ENCODE measurements at regions not wholly inside any gene's neighbourhood (a gene's known extent, or its start where the extent isn't known, plus 50 kb on each side); places are given as distances from the start of the nearest gene placed in this dataset.
"Not testable (repeated sequence)": the region's sequence is repeated elsewhere in the genome, so short reads cannot be mapped to it uniquely, and the experiment has no call there.

GRCh38 chr12:83954071-83954789 lies 958.4 kb downstream of the SLC6A15 start:
- DNase-seq: peak in 1 of 56 donors; percentile 5

- DNase-seq: no peak
Observed at GRCh38 chr12:83945871-83946270, 966.7 kb downstream of the SLC6A15 start.

- no peak for DNase-seq
Observed at GRCh38 chr12:83939718-83940117, 972.9 kb downstream of the SLC6A15 start.

- DNase-seq: no peak
Observed at GRCh38 chr12:83933615-83934014, 979.0 kb downstream of the SLC6A15 start.

- no peak for DNase-seq
Observed at GRCh38 chr12:83932011-83932410, 980.6 kb downstream of the SLC6A15 start.

DNA sequence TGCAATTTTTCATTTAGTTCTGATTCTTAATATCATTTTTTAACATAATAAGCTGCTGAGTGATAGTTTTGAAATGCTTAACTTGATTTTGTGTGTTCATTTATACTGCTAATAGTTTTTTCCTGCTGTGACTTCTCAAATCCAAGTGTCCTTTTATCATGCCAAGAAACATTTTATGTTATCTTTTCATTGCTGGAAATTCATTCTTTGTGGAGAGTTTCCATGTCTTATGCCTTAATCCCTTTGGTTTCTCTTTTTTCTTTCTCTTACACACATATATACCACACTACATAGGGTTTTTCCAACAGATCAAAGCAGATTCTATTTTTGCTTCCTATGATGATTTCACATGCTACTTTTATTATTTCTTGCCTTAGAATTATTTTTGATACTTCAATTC lies 981.1 kb downstream of the SLC6A15 start:
- no peak for DNase-seq

DNA sequence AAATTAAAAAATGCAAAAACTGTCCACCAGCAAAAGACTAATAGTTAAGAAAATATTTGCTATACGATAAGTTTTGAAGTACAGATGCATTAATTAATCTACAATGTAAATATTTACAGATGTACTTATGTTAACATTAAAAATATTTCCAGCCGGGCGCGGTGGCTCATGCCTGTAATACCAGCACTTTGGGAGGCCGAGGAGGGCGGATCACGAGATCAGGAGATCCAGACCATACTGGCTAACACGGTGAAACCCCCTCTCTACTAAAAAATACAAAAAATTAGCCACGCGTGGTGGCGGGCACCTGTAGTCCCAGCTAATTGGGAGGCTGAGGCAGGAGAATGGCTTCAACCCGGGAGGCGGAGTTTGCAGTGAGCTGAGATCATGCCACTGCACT lies 982.8 kb downstream of the SLC6A15 start:
- DNase-seq: not testable (repeated sequence)

GRCh38 chr12:83920821-83921547 lies 991.6 kb downstream of the SLC6A15 start:
- no peak for DNase-seq

- DNase-seq: no peak
Observed at GRCh38 chr12:83919081-83919480, 993.5 kb downstream of the SLC6A15 start.

GRCh38 chr12:83904175-83904574 lies 1008.4 kb downstream of the SLC6A15 start:
- DNase-seq: no peak

DNA sequence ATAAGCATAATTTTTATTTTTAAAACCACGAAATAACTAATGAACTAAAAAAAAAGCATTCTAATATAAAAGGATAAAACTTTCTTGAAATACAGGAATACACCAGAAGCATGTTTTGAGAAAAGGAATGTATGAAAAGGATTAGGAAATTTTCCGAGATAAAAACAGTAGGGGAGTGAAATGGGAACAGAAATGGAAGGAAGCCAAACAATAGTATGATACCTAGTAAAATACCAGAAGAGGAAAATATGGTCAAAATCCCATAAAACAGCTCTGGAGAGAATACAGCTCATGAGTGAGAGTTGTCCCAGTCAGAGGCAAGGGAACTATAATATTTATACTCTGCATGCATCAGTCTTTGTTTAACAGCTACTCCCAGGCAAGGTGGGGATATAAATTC lies 1016.2 kb downstream of the SLC6A15 start:
- DNase-seq: no peak

DNA sequence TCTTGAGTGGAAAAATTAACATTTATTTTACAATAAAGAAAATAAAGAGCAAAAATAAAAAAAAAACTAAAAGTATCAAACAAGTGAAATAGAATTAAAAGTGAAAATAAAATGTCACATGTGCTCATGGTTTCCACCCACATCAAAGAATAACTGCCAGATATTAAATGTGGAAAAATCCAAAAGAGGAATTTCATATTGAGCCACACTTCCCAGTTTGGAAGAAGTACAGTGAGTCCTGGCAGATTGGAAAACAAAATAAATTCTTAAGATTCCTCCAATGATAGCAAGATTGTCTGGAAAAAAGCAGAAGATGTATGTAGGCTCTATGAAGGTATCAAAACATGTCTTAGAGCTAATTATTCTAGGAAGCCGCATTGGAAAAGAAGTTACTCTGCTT lies 1019.5 kb downstream of the SLC6A15 start:
- DNase-seq: no peak

DNA sequence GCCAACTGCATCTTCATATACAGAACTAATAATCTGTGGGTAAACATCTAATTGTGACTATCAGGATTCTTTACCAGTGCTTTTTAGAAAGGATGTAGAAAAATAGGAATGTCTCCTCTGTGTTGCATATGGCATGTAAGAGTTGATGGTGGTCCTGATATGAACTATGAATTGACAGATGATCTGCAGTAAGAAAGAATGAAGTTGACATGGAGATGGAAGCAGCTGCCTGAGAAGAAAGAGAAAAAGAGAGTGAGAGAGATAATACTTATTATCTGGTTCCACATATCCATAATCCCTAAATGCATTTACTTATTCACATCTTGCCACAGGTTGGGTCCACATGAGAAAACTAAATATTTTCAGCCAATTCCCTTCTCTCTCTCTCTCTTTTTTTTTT lies 1022.9 kb downstream of the SLC6A15 start:
- DNase-seq: no peak

DNA sequence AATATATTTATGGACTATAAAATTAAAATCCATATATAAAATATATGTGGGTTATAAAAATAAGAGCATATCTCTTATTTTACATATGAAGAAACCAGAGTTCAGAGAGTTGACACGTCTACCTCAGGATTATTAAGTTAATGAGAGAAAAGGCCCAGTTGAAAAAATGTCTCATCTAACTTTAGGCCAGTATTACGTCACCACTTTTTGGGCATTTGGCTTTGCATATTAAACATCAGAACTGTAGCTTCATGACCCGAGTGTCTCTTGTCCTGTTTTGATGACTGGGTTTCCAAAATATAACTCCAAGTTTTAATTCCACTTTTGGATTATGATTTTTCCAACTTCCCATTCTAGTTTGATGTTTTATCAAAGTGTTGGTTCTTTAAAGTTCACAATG lies 1026.1 kb downstream of the SLC6A15 start:
- no peak for DNase-seq

DNA sequence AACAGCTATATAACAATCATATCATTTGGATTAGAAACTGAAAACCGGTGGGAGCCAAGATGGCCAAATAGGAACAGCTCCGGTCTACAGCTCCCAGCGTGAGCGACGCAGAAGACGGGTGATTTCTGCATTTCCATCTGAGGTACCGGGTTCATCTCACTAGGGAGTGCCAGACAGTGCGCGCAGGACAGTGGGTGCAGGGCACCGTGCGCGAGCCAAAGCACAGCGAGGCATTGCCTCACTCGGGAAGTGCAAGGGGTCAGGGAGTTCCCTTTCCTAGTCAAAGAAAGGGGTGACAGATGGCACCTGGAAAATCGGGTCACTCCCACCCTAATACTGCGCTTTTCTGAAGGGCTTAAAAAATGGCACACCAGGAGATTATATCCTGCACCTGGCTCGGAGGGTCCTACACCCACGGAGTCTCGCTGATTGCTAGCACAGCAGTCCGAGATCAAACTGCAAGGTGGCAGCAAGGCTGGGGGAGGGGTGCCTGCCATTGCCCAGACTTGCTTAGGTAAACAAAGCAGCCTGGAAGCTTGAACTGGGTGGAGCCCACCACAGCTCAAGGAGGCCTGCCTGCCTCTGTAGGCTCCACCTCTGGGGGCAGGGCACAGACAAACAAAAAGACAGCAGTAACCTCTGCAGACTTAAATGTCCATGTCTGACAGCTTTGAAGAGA lies 1041.5 kb downstream of the SLC6A15 start:
- not testable (repeated sequence) for DNase-seq

- no peak for DNase-seq
Observed at GRCh38 chr12:83866477-83866876, 1046.1 kb downstream of the SLC6A15 start.

- no peak for DNase-seq
Observed at GRCh38 chr12:83865431-83865830, 1047.2 kb downstream of the SLC6A15 start.

DNA sequence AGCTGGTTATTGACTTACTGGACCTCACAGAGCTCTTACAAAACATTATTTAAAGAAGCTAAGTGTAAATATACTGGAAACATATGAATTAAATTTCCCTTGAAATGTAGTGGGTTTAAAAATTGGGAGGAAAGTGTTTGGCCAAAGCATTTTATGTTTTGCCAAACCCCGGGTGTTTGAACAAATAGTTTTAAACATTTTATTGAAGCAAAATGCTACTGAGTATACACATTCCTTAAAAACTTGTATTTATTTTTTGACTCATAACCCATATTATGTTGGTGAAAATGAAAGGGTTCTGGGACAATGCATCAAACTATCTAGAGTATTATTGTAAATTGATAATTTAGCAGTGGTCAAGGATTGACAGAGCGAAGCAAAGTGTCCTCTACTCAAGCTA lies 1048.5 kb downstream of the SLC6A15 start:
- DNase-seq: no peak

DNA sequence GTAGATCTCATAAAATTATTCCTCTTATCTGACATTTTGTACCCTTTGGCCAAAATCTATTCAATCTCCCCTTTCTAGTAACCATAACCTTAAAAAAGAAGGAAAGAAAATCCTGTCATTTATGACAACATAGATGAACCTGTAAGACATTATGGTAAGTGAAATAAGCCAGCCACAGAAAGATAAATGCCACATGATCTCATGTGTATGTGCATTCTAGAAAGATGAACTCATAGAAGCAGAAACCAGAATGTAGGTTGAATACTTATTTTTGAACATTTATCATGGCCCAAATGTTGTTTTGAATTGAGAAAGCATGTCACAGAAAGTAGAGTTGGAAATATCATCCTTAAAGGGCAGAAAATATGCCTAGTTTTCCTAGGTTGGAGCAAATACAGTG lies 1053.6 kb downstream of the SLC6A15 start:
- no peak for DNase-seq

- DNase-seq: no peak
Observed at GRCh38 chr12:83856803-83857202, 1055.8 kb downstream of the SLC6A15 start.

DNA sequence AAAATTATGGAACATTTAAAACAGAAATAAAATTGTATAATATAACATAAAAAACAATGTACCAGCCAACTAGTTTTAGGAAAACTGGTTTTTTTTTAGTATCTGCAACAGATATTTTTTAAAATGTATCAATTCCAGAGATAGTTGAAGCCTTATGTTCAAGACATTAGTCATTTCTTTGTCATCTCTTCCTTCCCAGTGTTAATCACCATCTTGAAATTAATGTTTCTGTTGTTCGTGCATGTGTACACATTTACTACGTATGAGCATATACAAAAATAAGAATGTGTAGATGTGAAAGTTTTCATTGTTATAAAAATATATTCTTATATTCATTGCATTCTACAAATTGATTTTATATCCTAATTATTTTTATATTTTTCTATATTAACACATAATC lies 1062.1 kb downstream of the SLC6A15 start:
- DNase-seq: no peak

DNA sequence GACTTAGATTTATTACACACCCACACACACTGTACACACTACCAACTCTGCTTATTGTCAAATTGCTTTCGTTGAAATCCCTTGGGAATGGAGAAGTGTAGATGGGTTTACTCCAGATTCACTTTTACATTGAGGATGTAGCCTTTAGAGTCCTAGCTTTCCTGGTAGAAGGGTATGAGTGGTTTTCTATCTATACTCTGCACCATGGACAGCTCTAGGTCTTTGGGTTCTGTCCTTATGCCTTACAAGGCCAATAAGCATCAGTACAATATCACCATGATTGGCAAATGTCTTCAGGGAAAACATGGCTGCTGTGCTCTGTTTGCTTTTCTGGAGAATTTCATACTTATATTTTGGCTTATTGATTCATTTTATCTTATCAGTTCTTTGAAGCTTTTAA lies 1063.9 kb downstream of the SLC6A15 start:
- no peak for DNase-seq

GRCh38 chr12:83843541-83843940 lies 1069.1 kb downstream of the SLC6A15 start:
- no peak for DNase-seq

All from amygdala (tissue), 56 donors.